MM.1S (cell line): ENCODE measurements at regions not wholly inside any gene's neighbourhood (a gene's known extent, or its start where the extent isn't known, plus 50 kb on each side); places are given as distances from the start of the nearest gene placed in this dataset.

Experiments used
- DNase-seq: peaks from one replicate; pipeline ENCODE4 v3.0.0-alpha.2; 2015
- H2AFZ ChIP-seq: fragments of 300-600 bp; sonication (generic); 2 replicates; pipeline ENCODE4 v1.6.0; 2016; ENCODE audit warnings: antibody characterized with exemption, low read length
- H3F3A ChIP-seq: fragments of 300-600 bp; sonication (generic); 2 replicates; pipeline ENCODE4 v1.6.1; 2016; ENCODE audit warnings: mild to moderate bottlenecking, antibody characterized with exemption, low read length, moderate library complexity, mixed read lengths; ENCODE audit not compliant: insufficient read depth
- H3K27ac ChIP-seq: fragments of 300-600 bp; sonication (generic); 2 replicates; pipeline ENCODE4 v1.5.1; 2016; ENCODE audit warnings: mild to moderate bottlenecking, low read length
- H3K27me3 ChIP-seq: fragments of 300-600 bp; sonication (generic); replicated peaks from 2 replicates; pipeline ENCODE4 v1.6.0; 2016; ENCODE audit warnings: low read length; ENCODE audit not compliant: insufficient read depth
- H3K36me3 ChIP-seq: fragments of 300-600 bp; sonication (generic); replicated peaks from 2 replicates; pipeline ENCODE4 v1.6.1; 2016; ENCODE audit warnings: mild to moderate bottlenecking, low read length, mixed read lengths; ENCODE audit not compliant: insufficient read depth
- H3K4me1 ChIP-seq: fragments of 300-600 bp; sonication (generic); 2 replicates; pipeline ENCODE4 v1.6.1; 2016; ENCODE audit warnings: low read length, mixed read lengths
- H3K4me2 ChIP-seq: fragments of 300-600 bp; sonication (generic); 2 replicates; pipeline ENCODE4 v1.6.0; 2016; ENCODE audit warnings: low read depth, low read length
- H3K4me3 ChIP-seq: fragments of 300-600 bp; sonication (generic); 2 replicates; pipeline ENCODE4 v1.5.1; 2016; ENCODE audit warnings: low read length, mixed read lengths
- H3K79me2 ChIP-seq: fragments of 300-600 bp; sonication (generic); 2 replicates; pipeline ENCODE4 v1.6.1; 2016; ENCODE audit warnings: mixed run types, low read length, mixed read lengths
- H3K9ac ChIP-seq: fragments of 300-600 bp; sonication (generic); 2 replicates; pipeline ENCODE4 v1.6.1; 2016; ENCODE audit warnings: low read length, mixed read lengths
- H3K9me2 ChIP-seq: fragments of 300-600 bp; sonication (generic); replicated peaks from 2 replicates; pipeline ENCODE4 v1.6.1; 2016; ENCODE audit warnings: mild to moderate bottlenecking, low read length, mixed read lengths; ENCODE audit not compliant: insufficient read depth
- H3K9me3 ChIP-seq: fragments of 300-600 bp; sonication (generic); replicated peaks from 2 replicates; pipeline ENCODE4 v1.6.1; 2016; ENCODE audit warnings: mild to moderate bottlenecking, low read length, mixed read lengths; ENCODE audit not compliant: insufficient read depth
- H4K20me1 ChIP-seq: fragments of 300-600 bp; sonication (generic); 2 replicates; pipeline ENCODE4 v1.6.1; 2016; ENCODE audit warnings: mild to moderate bottlenecking, low read length, moderate library complexity, mixed read lengths; ENCODE audit not compliant: insufficient read depth
- EZH2 ChIP-seq: fragments of 300-600 bp; sonication (generic); optimal IDR thresholded peaks from 2 replicates; pipeline ENCODE3; 2017; ENCODE audit warnings: low read depth, mild to moderate bottlenecking, antibody characterized with exemption, low read length, mixed read lengths
- EZH2phosphoT487 ChIP-seq: fragments of 300-600 bp; sonication (generic); IDR thresholded peaks from 2 replicates; pipeline ENCODE4 v1.6.1; 2018; ENCODE audit warnings: antibody characterized with exemption, low read length
- TF ChIP-seq, protein P1 (sequence below): fragments of 300-600 bp; sonication (generic); IDR thresholded peaks from 2 replicates; pipeline ENCODE4 v1.5.1; 2016; ENCODE audit warnings: antibody characterized with exemption, low read length, mixed read lengths

DNA sequence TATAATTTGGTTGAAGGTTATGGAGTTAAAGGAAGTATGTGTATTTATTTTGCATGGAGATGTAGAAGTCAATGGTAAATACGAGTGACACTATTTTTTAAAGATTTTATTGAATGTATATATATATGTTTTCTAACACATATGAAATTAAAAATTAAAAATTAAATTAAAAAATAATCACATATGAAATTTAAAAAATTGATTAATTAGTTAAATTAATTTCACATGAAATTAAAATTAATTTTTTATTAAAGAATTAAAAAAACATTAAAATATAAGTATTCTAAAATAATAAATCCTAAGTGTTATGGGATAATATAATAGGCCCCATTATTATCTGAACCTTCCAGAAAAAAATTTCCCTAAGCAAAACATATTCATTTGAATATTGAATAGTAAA lies 1163.5 kb downstream of the ARAP2 start:
- no peaks in the 10 kb centered on the region for H3K27me3 ChIP-seq
- H4K20me1 ChIP-seq, result no peaks in the 10 kb centered on the region
- no peak overlapping the region for H3K4me3 ChIP-seq
- no peaks in the 10 kb centered on the region for H3K9me3 ChIP-seq
- no peaks in the 10 kb centered on the region for H3K9me2 ChIP-seq
- H3K27ac ChIP-seq, result no peak overlapping the region
- no peaks in the 10 kb centered on the region for H3F3A ChIP-seq
- H3K4me2 ChIP-seq, result no peak overlapping the region
- TF ChIP-seq EZH2phosphoT487 (no peak), EZH2 (no peak)
- TF ChIP-seq, protein P1, sequence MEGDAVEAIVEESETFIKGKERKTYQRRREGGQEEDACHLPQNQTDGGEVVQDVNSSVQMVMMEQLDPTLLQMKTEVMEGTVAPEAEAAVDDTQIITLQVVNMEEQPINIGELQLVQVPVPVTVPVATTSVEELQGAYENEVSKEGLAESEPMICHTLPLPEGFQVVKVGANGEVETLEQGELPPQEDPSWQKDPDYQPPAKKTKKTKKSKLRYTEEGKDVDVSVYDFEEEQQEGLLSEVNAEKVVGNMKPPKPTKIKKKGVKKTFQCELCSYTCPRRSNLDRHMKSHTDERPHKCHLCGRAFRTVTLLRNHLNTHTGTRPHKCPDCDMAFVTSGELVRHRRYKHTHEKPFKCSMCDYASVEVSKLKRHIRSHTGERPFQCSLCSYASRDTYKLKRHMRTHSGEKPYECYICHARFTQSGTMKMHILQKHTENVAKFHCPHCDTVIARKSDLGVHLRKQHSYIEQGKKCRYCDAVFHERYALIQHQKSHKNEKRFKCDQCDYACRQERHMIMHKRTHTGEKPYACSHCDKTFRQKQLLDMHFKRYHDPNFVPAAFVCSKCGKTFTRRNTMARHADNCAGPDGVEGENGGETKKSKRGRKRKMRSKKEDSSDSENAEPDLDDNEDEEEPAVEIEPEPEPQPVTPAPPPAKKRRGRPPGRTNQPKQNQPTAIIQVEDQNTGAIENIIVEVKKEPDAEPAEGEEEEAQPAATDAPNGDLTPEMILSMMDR, result no peak
- H3K9ac ChIP-seq, result no peak overlapping the region
- no peak for DNase-seq
- H3K36me3 ChIP-seq, result no peaks in the 10 kb centered on the region
- no peaks in the 10 kb centered on the region for H3K4me1 ChIP-seq
- H3K79me2 ChIP-seq, result no peaks in the 10 kb centered on the region
- H2AFZ ChIP-seq, result no peak overlapping the region

DNA sequence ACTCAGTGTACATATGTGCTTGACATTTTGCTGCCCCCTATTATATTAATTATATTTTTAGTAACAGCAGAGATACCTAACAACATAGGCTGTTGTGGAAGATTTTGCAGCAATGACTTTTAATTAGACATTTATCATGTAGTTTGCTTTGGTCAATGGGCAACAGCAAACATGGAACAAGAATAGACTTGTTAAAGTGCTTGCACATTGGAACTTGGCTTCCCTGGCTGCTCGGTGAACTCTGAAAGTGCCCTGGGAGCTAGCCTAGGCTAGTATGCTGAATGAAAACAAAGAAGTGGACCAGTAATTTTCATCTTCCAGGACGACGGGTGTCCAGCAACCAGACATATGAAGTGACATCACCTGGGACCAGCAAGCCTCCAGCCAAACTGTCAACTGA lies 1157.1 kb downstream of the ARAP2 start:
- Histone ChIP-seq H3F3A (no peaks in the 10 kb centered on the region), H3K9ac (no peak overlapping the region), H3K79me2 (no peaks in the 10 kb centered on the region), H3K27me3 (no peaks in the 10 kb centered on the region), H3K4me2 (no peak overlapping the region), H3K36me3 (no peaks in the 10 kb centered on the region), H3K4me1 (no peaks in the 10 kb centered on the region), H3K27ac (no peak overlapping the region), H2AFZ (no peak overlapping the region), H3K4me3 (no peak overlapping the region), H3K9me2 (no peaks in the 10 kb centered on the region), H3K9me3 (no peaks in the 10 kb centered on the region), H4K20me1 (no peaks in the 10 kb centered on the region)
- no peak for DNase-seq
- TF ChIP-seq EZH2phosphoT487 (no peak), EZH2 (no peak)
- TF ChIP-seq, protein P1, result no peak

DNA sequence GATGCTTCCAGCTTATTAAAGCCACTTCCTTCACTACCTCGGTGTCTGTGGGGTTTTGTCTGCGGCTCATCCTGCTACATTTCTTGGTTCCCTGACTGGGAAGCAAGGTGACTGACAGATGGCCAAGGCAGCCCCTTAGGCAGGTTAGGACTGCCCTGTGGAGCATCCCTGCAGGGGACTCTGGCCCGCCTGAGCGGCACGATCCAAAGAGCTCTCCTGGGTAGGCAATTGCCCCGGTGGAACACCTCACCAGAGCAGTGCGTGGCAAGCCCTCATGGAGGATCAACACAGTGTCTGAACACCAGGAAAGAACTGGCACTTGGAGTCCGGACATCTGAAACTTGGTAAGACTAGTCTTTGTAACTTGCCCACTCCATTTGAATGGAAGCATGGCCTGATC lies 1143.4 kb downstream of the ARAP2 start:
- TF ChIP-seq EZH2phosphoT487, result no peak
- TF ChIP-seq, protein P1, result no peak
- TF ChIP-seq EZH2, result no peak
- no peaks in the 10 kb centered on the region for H3K9me3 ChIP-seq
- no peaks in the 10 kb centered on the region for H3K36me3 ChIP-seq
- no peaks in the 10 kb centered on the region for H3K4me1 ChIP-seq
- no peak overlapping the region for H3K4me2 ChIP-seq
- H3K9ac ChIP-seq, result no peak overlapping the region
- H2AFZ ChIP-seq, result no peak overlapping the region
- H3F3A ChIP-seq, result no peaks in the 10 kb centered on the region
- H3K27ac ChIP-seq, result no peak overlapping the region
- no peaks in the 10 kb centered on the region for H3K27me3 ChIP-seq
- no peaks in the 10 kb centered on the region for H3K79me2 ChIP-seq
- no peak for DNase-seq
- no peaks in the 10 kb centered on the region for H4K20me1 ChIP-seq
- no peak overlapping the region for H3K4me3 ChIP-seq
- no peaks in the 10 kb centered on the region for H3K9me2 ChIP-seq
